SU-DHL-6 (cell line): ENCODE measurements at regions not wholly inside any gene's neighbourhood (a gene's known extent, or its start where the extent isn't known, plus 50 kb on each side); places are given as distances from the start of the nearest gene placed in this dataset.

Source experiments
- H2AFZ ChIP-seq: fragments of 200-600 bp; sonication (generic); 2 replicates; pipeline ENCODE4 v1.6.1; 2014; ENCODE audit warnings: low read depth, mild to moderate bottlenecking, moderate library complexity, mixed read lengths, antibody characterized with exemption, low read length; ENCODE audit not compliant: severe bottlenecking
- H3F3A ChIP-seq: fragments of 200-600 bp; shearing (Covaris generic); 2 replicates; pipeline ENCODE4 v1.6.0; 2016; ENCODE audit warnings: antibody characterized with exemption, mild to moderate bottlenecking; ENCODE audit not compliant: insufficient read depth
- H3K27ac ChIP-seq: fragments of 200-600 bp; sonication (generic); 2 replicates; pipeline ENCODE4 v1.5.1; 2016; ENCODE audit warnings: low read depth, mild to moderate bottlenecking, low read length, moderate library complexity, mixed read lengths
- H3K27me3 ChIP-seq: fragments of 200-600 bp; sonication (generic), shearing (Covaris generic); 2 replicates; pipeline ENCODE4 v1.6.0; 2014; ENCODE audit warnings: mild to moderate bottlenecking, low read length
- H3K36me3 ChIP-seq: fragments of 200-600 bp; sonication (generic); 2 replicates; pipeline ENCODE4 v1.6.1; 2014; ENCODE audit warnings: mild to moderate bottlenecking, low read length, mixed read lengths
- H3K4me2 ChIP-seq: fragments of 300-600, 200-600 bp; shearing (Covaris generic), sonication (generic); 2 replicates; pipeline ENCODE4 v1.6.0; 2014; ENCODE audit warnings: low read length, low read depth, mild to moderate bottlenecking; ENCODE audit not compliant: poor library complexity, severe bottlenecking
- H3K4me3 ChIP-seq: fragments of 200-600 bp; sonication (generic); 2 replicates; pipeline ENCODE4 v1.5.1; 2014; ENCODE audit warnings: antibody characterized with exemption, low read length, mild to moderate bottlenecking, mixed read lengths; ENCODE audit not compliant: insufficient read depth, poor library complexity, severe bottlenecking
- H3K79me2 ChIP-seq: fragments of 200-600 bp; sonication (generic); 2 replicates; pipeline ENCODE4 v1.6.1; 2014; ENCODE audit warnings: mild to moderate bottlenecking, low read length, moderate library complexity; ENCODE audit not compliant: insufficient read depth
- H3K9ac ChIP-seq: fragments of 200-600 bp; sonication (generic); 2 replicates; pipeline ENCODE4 v1.7.0; 2014; ENCODE audit warnings: mild to moderate bottlenecking, low read length
- H3K9me2 ChIP-seq: fragments of 200-600 bp; sonication (generic); replicated peaks from 2 replicates; pipeline ENCODE4 v1.6.1; 2014; ENCODE audit warnings: low read length; ENCODE audit not compliant: insufficient read depth
- H3K9me3 ChIP-seq: fragments of 200-600 bp; sonication (generic); 2 replicates; pipeline ENCODE4 v1.6.1; 2014; ENCODE audit warnings: low read length, mixed read lengths; ENCODE audit not compliant: insufficient read depth
- H4K20me1 ChIP-seq: fragments of 200-600 bp; sonication (generic); 2 replicates; pipeline ENCODE4 v1.6.1; 2014; ENCODE audit warnings: low read depth, mild to moderate bottlenecking, antibody characterized with exemption, low read length, moderate library complexity, mixed read lengths
- CTCF ChIP-seq: fragments of 200-600 bp; sonication (generic); IDR thresholded peaks from one replicate; pipeline ENCODE4 v1.5.1; 2017; ENCODE audit warnings: antibody characterized with exemption, mild to moderate bottlenecking, low read length, moderate library complexity; ENCODE audit not compliant: insufficient read depth, poor library complexity, severe bottlenecking
- EZH2phosphoT487 ChIP-seq: fragments of 200-600 bp; sonication (generic), shearing (Covaris generic); conservative IDR thresholded peaks from 2 replicates; pipeline ENCODE4 v1.6.1; 2018; ENCODE audit warnings: mild to moderate bottlenecking, antibody characterized with exemption, low read length, moderate library complexity, mixed read lengths

GRCh38 chr5:125703616-125704015 is 719.6 kb upstream of the GRAMD2B start:
- no peaks in the 10 kb centered on the region for H4K20me1 ChIP-seq
- no peak overlapping the region for H3K9ac ChIP-seq
- no peaks in the 10 kb centered on the region for H3K9me2 ChIP-seq
- H3K4me2 ChIP-seq: no peak overlapping the region
- no peak overlapping the region for H3K27ac ChIP-seq
- no peak for TF ChIP-seq EZH2phosphoT487
- no peak for TF ChIP-seq CTCF
- no peaks in the 10 kb centered on the region for H3K36me3 ChIP-seq
- no peaks in the 10 kb centered on the region for H3K79me2 ChIP-seq
- H3K9me3 ChIP-seq: no peaks in the 10 kb centered on the region
- H2AFZ ChIP-seq: no peak overlapping the region
- H3K4me3 ChIP-seq: no peak overlapping the region
- no peaks in the 10 kb centered on the region for H3F3A ChIP-seq
- no peaks in the 10 kb centered on the region for H3K27me3 ChIP-seq

- no peaks in the 10 kb centered on the region for H3K79me2 ChIP-seq
- H3F3A ChIP-seq: no peaks in the 10 kb centered on the region
- no peak overlapping the region for H3K4me2 ChIP-seq
- H3K36me3 ChIP-seq: no peaks in the 10 kb centered on the region
- TF ChIP-seq CTCF (no peak), EZH2phosphoT487 (no peak)
- no peaks in the 10 kb centered on the region for H3K27me3 ChIP-seq
- H3K9me3 ChIP-seq: no peaks in the 10 kb centered on the region
- no peak overlapping the region for H3K27ac ChIP-seq
- no peak overlapping the region for H3K4me3 ChIP-seq
- H4K20me1 ChIP-seq: no peaks in the 10 kb centered on the region
- no peak overlapping the region for H2AFZ ChIP-seq
- H3K9ac ChIP-seq: no peak overlapping the region
- H3K9me2 ChIP-seq: no peaks in the 10 kb centered on the region
Measured at GRCh38 chr5:125704888-125705287, 718.3 kb upstream of the GRAMD2B start.

GRCh38 chr5:125708583-125708982 is 714.6 kb upstream of the GRAMD2B start:
- H3K9me3 ChIP-seq: no peaks in the 10 kb centered on the region
- TF ChIP-seq CTCF (no peak), EZH2phosphoT487 (no peak)
- H4K20me1 ChIP-seq: no peaks in the 10 kb centered on the region
- no peak overlapping the region for H3K9ac ChIP-seq
- H2AFZ ChIP-seq: no peak overlapping the region
- H3F3A ChIP-seq: no peaks in the 10 kb centered on the region
- H3K27ac ChIP-seq: no peak overlapping the region
- no peaks in the 10 kb centered on the region for H3K27me3 ChIP-seq
- H3K36me3 ChIP-seq: no peaks in the 10 kb centered on the region
- H3K4me3 ChIP-seq: no peak overlapping the region
- no peaks in the 10 kb centered on the region for H3K79me2 ChIP-seq
- H3K9me2 ChIP-seq: no peaks in the 10 kb centered on the region
- H3K4me2 ChIP-seq: no peak overlapping the region
